TTC549 (cell line): ENCODE measurements at regions not wholly inside any gene's neighbourhood (a gene's known extent, or its start where the extent isn't known, plus 50 kb on each side); places are given as distances from the start of the nearest gene placed in this dataset.

Experiments used
- FAIRE-seq: peaks from 2 replicates; lab custom pipeline; 2012; peaks lifted over from hg19 to GRCh38; lab: Jason Lieb, UNC

- no peak for FAIRE-seq
Measured at GRCh38 chr16:86683441-86684194, 105.3 kb downstream of the FOXL1 start.

GRCh38 chr16:86685076-86685475 is 106.7 kb downstream of the FOXL1 start:
- FAIRE-seq: no peak

GRCh38 chr16:86690970-86691369 is 112.6 kb downstream of the FOXL1 start:
- FAIRE-seq: no peak

- no peak for FAIRE-seq
Measured at GRCh38 chr16:86692426-86692825, 114.1 kb downstream of the FOXL1 start.

GRCh38 chr16:86693033-86693432 is 114.7 kb downstream of the FOXL1 start:
- FAIRE-seq: no peak

- FAIRE-seq: no peak
Measured at GRCh38 chr16:86697715-86698114, 119.4 kb downstream of the FOXL1 start.

GRCh38 chr16:86700046-86700945 is 121.9 kb downstream of the FOXL1 start:
- FAIRE-seq: no peak

- FAIRE-seq: no peak
Measured at GRCh38 chr16:86701286-86701975, 123.1 kb downstream of the FOXL1 start.

- no peak for FAIRE-seq
Measured at GRCh38 chr16:86702824-86703588, 124.7 kb downstream of the FOXL1 start.

- FAIRE-seq: no peak
Measured at GRCh38 chr16:86704516-86704915, 126.2 kb downstream of the FOXL1 start.

GRCh38 chr16:86706726-86707125 is 128.4 kb downstream of the FOXL1 start:
- no peak for FAIRE-seq

- FAIRE-seq: no peak
Measured at GRCh38 chr16:86707171-86707570, 128.8 kb downstream of the FOXL1 start.

GRCh38 chr16:86707581-86707980 is 129.2 kb downstream of the FOXL1 start:
- no peak for FAIRE-seq

- no peak for FAIRE-seq
Measured at GRCh38 chr16:86708431-86708830, 130.1 kb downstream of the FOXL1 start.

- FAIRE-seq: no peak
Measured at GRCh38 chr16:86709103-86709502, 130.8 kb downstream of the FOXL1 start.

- no peak for FAIRE-seq
Measured at GRCh38 chr16:86709902-86710601, 131.7 kb downstream of the FOXL1 start.

GRCh38 chr16:86710602-86710950 is 132.2 kb downstream of the FOXL1 start:
- FAIRE-seq: no peak

- FAIRE-seq: no peak
Measured at GRCh38 chr16:86712158-86713009, 134.0 kb downstream of the FOXL1 start.

- FAIRE-seq: no peak
Measured at GRCh38 chr16:86713021-86713631, 134.8 kb downstream of the FOXL1 start.

- FAIRE-seq: no peak
Measured at GRCh38 chr16:86714166-86714565, 135.8 kb downstream of the FOXL1 start.
